Right ventricle myocardium superior (tissue), 1 donor: ENCODE measurements at regions not wholly inside any gene's neighbourhood (a gene's known extent, or its start where the extent isn't known, plus 50 kb on each side); places are given as distances from the start of the nearest gene placed in this dataset.
"Not testable (repeated sequence)": the region's sequence is repeated elsewhere in the genome, so short reads cannot be mapped to it uniquely, and the experiment has no call there.

Experiments used
- ATAC-seq: fragments of 200-7000 bp; cut with Tn5 transposase; one replicate; pipeline ENCODE4 v1.9.1; 2020; ENCODE audit warnings: mild to moderate bottlenecking; ENCODE audit not compliant: poor library complexity
- DNase-seq: peaks from one replicate; pipeline ENCODE4 v3.0.0-alpha.2; 2020
- intact Hi-C: fragments of 100-400 bp; cut with DNase I; formaldehyde crosslinking; loops from one replicate; pipeline ENCODE4 v1.11.2; 2022
- donor health status: DM: no; HTN: yes; CAD: no; lungs with severe emphysema.

- intact Hi-C loops, result no loop called here
- DNase-seq (no peak), ATAC-seq (no peak)
These were observed 763.1 kb downstream of the UQCRFS1 start for GRCh38 chr19:28449803-28450202.

- intact Hi-C loops, result no loop called here
- ATAC-seq, result no peak
- no peak for DNase-seq
These were observed 766.4 kb downstream of the UQCRFS1 start for GRCh38 chr19:28446511-28446910.

- no peak for DNase-seq
- intact Hi-C loops, result no loop called here
- ATAC-seq, result no peak
These were observed 767.1 kb downstream of the UQCRFS1 start for GRCh38 chr19:28445826-28446225.

- intact Hi-C loops, result no loop called here
- DNase-seq (no peak), ATAC-seq (no peak)
These were observed 768.6 kb downstream of the UQCRFS1 start for GRCh38 chr19:28444362-28444761.

DNA sequence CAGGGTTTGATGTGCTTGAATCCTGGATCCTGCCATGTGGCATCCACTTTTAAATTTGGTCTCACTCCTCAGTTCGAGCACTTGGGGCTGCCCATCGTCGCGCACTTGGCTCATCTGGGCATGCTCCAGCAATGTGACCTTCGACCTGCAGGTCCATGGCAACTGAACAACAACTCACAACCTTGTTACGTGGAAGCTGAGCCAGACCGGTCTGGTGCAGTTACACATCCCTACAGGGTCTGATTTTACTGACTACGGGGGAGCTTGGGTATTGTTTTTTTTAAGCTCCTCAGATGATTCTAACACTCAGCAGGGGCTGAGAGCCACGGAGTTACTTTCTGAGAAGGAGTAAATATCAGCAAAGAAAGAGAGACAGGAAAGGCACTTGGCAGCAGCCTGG is 769.6 kb downstream of the UQCRFS1 start:
- no peak for DNase-seq
- no peak for ATAC-seq
- intact Hi-C loops, result no loop called here

DNA sequence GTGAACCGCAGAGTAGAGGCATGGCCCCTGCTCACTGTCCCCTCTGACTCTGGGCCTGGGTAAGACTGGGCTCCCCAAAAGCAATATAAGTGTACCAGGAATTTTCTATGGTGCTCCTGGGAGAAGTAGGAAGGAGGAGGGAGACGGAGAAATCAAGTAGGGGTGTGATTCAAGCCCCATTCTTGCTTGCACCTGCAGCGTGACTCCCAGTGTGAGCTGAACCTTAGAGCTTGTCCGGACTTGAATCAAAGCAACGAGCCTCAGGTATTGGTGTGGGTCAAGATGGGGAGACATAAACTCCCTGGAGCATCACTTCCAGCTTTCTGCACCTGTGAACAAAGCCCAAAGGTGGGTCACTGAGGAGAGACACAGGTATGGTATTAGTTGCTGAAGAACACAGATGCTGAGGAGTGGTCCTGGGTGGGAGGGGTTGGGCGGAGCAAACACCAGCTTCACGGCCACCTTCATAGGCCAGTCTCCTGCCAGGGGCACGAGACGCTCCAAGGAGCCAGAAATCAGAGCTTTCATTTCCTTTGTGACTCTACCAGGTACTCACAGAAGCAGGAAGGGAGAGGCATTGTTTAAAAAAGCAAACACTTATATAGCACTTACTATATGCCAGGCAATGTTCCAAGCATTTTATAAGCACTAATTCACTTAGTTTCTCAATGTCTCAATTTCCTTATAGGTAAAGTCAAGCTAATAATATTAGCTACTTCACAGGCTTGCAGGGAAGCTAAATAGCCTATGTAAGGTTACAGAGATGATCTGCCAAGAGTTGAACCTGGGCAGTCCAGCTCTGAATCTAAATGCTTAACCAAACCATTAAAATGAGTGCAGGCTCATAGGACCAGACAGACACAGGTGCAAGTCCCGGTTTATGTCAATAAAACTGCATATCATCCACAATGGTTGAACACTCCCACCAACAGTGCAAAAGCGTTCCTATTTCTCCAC is 775.3 kb downstream of the UQCRFS1 start:
- DNase-seq, result no peak
- no peak for ATAC-seq
- intact Hi-C loops, result no loop called here

DNA sequence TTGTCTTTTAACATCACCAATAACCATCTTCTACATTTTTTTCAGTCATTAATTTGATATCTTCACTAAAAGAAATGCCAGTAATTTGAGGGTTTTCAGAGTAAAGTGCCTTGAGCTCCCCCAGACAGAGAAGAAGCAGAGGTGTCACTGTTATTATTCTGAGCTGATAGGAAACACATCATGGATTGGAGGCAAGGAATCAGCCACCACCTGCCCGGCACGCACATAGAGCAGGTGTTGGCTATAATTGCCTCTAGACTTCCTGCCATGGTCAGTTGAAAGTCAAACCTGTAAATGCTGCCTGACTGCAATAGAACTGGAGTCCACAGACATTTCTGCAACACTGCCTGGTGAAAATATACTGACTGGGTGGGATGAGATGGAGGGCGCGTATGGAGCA is 776.6 kb downstream of the UQCRFS1 start:
- intact Hi-C loops, result no loop called here
- DNase-seq (no peak), ATAC-seq (no peak)

DNA sequence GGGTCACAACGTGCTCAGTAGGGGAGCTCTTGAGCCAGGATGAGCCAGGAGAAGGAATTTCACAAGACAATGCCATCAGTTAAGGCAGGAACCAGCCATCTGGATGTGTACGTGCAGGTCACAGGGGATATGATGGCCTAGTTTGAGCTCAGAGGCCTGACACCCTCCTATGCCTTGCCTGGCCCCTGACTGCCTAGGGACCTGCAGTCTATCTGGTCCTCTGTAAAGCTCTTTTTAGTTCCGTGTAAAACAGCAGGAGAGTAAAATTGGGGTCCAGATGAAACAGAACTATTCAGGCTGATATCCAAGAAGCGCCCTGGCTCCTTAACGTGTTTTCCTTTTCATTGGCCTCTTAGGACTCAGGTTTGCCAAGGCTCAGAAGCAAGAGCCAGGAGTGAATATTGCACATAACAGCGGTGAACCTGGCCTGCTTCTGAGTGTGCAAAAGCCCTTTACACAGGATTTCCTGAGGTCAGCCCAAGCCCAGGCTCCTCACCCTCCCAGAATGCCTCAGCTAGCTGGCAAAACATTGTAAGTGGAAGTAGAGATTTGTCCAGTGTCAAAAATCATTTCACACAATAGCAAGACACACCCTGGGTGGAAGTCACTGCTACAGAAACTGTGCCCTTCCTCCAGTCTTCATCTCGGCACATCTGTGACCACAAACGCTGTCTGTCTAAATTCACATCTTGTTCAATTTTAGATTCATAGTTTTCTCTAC is 777.2 kb downstream of the UQCRFS1 start:
- intact Hi-C loops, result no loop called here
- ATAC-seq (no peak), DNase-seq (no peak)

- DNase-seq, ATAC-seq, intact Hi-C loops: not testable (repeated sequence)
These were observed 778.2 kb downstream of the UQCRFS1 start for GRCh38 chr19:28434794-28435193.

DNA sequence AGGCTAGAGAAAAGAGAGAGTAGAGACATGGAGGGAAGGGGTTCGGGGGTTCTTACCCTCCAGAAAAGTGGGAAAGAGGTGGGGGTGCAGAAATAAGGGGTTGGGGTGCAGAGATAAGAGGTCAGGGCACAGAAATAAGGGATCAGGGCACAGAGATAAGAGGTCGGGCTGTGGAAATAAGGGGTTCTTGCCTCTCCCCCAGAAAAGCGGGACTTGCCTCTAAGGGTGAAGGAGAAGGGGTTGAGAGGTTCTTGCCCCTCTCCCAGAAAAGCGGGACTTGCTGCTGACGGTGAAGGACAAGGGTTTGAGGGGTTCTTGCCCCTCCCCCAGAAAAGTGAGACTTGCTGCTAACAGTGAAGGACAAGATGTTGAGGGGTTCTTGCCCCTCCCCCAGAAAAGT is 778.6 kb downstream of the UQCRFS1 start:
- ATAC-seq, DNase-seq, intact Hi-C loops: not testable (repeated sequence)

- ATAC-seq, DNase-seq, intact Hi-C loops: not testable (repeated sequence)
These were observed 779.8 kb downstream of the UQCRFS1 start for GRCh38 chr19:28433166-28433565.

GRCh38 chr19:28430214-28430613 is 782.7 kb downstream of the UQCRFS1 start:
- intact Hi-C loops, result no loop called here
- ATAC-seq (no peak), DNase-seq (no peak)

- no peak for DNase-seq
These were observed 783.6 kb downstream of the UQCRFS1 start for GRCh38 chr19:28429356-28429755.

DNA sequence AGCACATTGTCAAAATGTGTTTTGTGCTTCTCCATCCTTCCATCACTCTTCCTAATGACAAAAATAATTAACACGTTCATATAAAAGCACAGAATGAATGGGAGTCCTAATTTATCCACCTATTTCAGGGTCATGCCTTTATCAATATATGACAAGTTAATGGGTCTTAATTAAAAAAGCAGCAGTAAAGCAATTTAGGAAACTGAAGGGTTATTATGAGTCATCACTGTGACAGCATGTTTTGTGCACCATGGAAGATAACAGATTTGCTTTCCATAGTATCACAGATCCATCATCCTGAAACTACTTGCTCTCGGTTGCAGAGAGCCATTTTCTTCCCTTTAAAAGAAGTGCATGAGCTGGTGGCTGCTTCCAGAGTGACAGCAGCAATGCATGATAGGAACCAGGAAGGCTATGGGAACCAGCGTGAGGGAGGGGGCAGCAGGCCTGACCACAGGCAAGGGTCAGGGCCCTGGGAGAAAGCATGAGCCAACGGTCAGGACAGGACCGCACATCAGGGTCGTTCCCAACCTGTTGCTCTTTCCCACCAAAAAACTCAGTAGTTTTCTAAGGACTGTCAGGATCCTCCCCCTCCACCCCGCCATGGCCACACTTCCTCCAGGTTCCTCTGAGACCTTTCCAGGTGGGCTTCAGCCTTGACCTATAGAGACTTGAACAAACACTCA is 784.1 kb downstream of the UQCRFS1 start:
- intact Hi-C loops, result no loop called here
- ATAC-seq, result no peak
- DNase-seq, result no peak

More at GRCh38 chr19:28429356-28429755, 783.6 kb downstream of the UQCRFS1 start:
- ATAC-seq, result no peak
- intact Hi-C loops, result no loop called here

- DNase-seq (no peak), ATAC-seq (no peak)
- intact Hi-C loops, result no loop called here
These were observed 785.4 kb downstream of the UQCRFS1 start for GRCh38 chr19:28427376-28428083.

GRCh38 chr19:28426730-28427225 is 786.2 kb downstream of the UQCRFS1 start:
- no peak for ATAC-seq
- intact Hi-C loops, result no loop called here
- no peak for DNase-seq

DNA sequence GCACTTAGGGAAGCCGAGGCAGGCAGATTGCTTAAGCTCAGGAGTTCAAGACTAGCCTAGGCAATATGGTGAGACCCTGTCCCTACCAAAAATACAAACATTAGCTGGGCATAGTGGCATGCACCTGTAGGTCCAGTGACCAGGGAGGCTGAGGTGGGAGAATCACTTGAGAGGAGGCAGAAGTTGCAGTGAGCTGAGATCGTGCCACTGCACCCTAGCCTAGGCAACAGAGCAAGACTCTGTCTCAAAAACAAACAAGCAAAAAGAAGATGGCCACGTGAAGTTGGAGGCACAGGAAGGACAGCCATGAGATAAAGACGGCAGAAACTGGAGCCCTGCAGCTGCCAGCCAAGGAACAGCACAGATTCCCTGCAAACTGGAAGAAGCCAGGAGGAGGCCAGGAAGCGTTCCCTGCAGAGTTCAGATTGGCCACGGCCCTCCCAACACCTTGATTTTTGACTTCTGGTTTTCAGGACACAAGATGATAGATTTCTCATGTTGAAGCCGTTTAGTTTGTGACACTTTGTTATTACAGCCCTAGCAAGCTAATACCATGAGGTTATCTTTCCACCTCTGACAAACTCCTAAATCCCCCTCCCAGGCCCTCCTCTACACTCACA is 786.7 kb downstream of the UQCRFS1 start:
- intact Hi-C loops, result no loop called here
- ATAC-seq (no peak), DNase-seq (no peak)
